ENCODE measurements at regions not wholly inside any gene's neighbourhood (a gene's known extent, or its start where the extent isn't known, plus 50 kb on each side); places are given as distances from the start of the nearest gene placed in this dataset.
"Not testable (repeated sequence)": the region's sequence is repeated elsewhere in the genome, so short reads cannot be mapped to it uniquely, and the experiment has no call there.

DNA sequence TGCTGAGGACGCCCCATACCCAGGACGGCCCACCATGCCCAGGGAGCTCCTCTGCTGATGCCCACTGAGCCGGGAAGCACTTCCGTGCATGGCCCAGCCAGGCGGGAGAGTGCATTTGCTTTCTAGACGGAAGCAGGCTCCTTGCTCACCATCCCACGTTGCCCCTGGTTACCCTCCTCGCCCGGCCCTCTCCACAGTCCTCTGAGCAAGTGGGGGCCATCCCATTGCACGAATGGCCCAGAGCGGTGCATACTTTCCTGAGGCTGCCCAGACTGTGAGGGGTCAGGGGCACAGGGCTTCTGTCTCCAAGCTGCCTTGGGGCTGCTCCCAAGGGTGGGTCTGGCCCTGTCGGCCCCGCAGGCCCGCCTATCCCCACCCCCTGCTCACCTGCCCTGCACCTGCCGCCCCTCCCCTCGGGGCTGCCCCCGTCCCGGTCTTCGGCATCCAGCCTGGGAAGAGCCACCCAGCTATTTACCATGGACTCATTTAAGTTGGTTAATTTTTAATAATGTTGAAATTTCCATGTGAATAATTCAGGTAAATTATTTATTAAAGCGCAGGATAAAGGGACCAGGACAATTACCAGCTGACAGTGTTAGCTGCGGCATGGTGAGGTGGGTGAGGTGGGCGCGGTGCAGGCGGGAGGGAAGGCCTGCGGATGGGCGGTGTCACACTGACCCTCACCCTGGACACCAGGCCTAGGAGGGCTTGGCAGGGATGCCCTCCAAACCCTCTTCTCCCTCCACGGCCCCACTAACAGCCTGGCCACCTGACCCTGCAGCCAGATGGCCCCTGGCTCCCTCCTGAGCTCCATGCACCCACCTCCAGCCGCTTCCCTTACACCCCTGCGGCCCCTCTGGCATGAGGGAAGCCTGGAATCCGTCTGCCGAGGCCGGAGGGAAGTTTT is 104.4 kb downstream of the MICALL2 start:
- Mint-ChIP-seq H3K4me1 (ENCODE audit: unreplicated experiment) (peaks cover 4% of the 10 kb centered on the region), H3K4me3 (no peak overlapping the region), H3K27me3 (peaks cover 12% of the 10 kb centered on the region), H3K27ac (no peak overlapping the region), H3K9me3 (no peaks in the 10 kb centered on the region), H3K36me3 (no peaks in the 10 kb centered on the region)
- TF ChIP-seq, protein P1, sequence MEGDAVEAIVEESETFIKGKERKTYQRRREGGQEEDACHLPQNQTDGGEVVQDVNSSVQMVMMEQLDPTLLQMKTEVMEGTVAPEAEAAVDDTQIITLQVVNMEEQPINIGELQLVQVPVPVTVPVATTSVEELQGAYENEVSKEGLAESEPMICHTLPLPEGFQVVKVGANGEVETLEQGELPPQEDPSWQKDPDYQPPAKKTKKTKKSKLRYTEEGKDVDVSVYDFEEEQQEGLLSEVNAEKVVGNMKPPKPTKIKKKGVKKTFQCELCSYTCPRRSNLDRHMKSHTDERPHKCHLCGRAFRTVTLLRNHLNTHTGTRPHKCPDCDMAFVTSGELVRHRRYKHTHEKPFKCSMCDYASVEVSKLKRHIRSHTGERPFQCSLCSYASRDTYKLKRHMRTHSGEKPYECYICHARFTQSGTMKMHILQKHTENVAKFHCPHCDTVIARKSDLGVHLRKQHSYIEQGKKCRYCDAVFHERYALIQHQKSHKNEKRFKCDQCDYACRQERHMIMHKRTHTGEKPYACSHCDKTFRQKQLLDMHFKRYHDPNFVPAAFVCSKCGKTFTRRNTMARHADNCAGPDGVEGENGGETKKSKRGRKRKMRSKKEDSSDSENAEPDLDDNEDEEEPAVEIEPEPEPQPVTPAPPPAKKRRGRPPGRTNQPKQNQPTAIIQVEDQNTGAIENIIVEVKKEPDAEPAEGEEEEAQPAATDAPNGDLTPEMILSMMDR (conservative IDR thresholded peaks at IDR 0.05): no peak
- no peak for DNase-seq (ENCODE audit: extremely low spot score, unreplicated experiment)

DNA sequence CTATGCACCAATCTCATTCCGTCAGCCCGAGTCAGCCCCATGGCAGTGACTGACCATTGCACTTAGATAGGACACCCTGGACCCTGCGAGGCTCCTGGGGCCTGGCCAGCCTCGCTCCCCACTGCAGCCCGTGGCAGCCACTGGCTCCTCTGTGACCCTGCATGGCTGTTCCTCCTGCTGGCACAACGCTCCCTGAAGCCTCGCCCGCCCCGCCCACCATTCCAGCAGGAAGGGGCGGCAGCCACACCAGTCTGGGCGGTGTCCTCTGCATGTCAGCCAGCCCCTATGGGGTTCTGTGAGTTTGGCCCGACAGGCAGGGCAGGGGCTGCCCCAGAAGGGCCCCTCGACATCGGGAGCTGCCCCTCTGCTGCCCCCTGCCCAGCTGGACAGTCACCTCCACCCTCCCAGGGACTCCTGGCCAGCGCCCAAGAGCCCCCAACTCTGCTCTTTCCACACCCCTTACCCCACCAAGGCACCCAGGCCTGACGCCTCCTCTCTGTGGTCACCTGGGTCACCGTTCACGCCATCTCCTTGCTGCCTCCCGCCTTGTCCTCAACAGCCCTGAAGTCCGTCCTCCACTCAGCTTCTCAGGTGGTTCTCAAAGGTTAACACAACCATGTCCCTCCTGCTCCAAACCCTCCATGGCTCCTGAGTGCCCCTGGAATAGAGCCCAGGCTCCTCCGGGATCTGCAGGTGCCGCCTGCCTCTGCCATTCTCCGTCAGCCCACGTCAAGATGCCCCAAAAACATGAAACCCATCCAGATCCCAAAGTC is 103.5 kb downstream of the MICALL2 start:
- Mint-ChIP-seq H3K4me3 (no peak overlapping the region), H3K27ac (no peak overlapping the region), H3K27me3 (peaks cover 6% of the 10 kb centered on the region), H3K36me3 (no peaks in the 10 kb centered on the region), H3K9me3 (no peaks in the 10 kb centered on the region), H3K4me1 (ENCODE audit: unreplicated experiment) (peaks cover 4% of the 10 kb centered on the region)
- no peak for DNase-seq (ENCODE audit: extremely low spot score, unreplicated experiment)
- TF ChIP-seq, protein P1 (conservative IDR thresholded peaks at IDR 0.05): no peak

DNA sequence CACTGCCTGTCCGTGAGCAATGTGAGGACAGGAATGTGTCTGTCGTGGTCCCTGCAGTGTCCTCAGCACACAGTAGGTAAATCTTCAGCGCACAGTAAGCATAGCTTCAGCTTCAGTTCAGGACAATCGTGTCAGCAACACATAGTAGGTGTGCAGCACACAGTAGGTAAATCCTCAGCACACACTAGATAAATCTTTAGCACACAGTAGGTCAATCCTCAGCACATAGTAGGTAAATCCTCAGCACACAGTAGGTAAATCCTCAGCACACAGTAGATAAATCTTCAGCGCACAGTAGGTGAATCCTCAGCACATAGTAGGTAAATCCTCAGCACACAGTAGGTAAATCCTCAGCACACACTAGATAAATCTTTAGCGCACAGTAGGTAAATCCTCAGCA is 102.4 kb downstream of the MICALL2 start:
- not testable (repeated sequence) for H3K4me1 Mint-ChIP-seq (ENCODE audit: unreplicated experiment); H3K9me3 Mint-ChIP-seq; H3K4me3 Mint-ChIP-seq; H3K27me3 Mint-ChIP-seq; H3K27ac Mint-ChIP-seq; H3K36me3 Mint-ChIP-seq; DNase-seq (ENCODE audit: extremely low spot score, unreplicated experiment)

DNA sequence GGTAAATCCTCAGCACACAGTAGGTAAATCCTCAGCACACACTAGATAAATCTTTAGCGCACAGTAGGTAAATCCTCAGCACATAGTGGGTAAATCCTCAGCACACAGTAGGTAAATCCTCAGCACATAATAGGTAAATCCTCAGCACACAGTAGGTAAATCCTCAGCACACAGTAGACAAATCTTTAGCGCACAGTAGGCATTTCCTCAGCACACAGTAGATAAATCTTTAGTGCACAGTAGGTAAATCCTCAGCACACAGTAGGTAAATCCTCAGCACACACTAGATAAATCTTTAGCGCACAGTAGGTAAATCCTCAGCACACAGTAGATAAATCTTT is 102.0 kb downstream of the MICALL2 start:
- H3K9me3 Mint-ChIP-seq: not testable (repeated sequence)

DNA sequence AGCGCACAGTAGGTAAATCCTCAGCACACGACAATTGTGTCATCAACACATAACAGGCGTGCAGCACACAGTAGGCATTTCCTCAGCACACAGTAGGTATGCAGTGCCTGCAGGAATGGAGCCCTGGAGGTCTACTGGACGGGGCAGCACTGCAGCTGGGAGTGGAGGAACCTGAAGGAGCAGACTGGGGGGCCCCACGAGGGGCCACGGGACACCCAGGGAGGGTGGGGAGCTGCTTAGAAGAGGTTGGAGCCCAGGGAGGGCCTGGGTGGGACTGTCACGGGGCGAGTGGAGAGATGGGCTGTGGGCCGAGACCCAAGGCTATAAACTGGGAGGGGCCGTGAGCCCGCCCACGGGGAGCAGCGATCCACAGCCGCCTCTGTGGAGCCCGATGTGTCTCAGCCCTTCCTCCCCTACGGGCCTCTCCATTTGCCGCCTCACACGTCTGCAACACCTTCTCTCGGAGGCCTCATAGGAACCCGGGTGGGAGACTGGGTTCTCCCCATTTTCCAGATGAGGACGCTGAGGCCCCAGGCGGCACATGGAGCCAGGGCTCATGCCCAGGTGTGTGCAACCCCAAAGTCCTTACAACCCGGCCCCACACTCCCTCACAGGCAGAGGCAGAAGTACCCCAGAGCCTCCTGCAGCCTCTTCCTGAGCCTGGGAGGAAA is 101.5 kb downstream of the MICALL2 start:
- Mint-ChIP-seq H3K27me3 (peaks cover 6% of the 10 kb centered on the region), H3K36me3 (no peaks in the 10 kb centered on the region), H3K4me3 (no peak overlapping the region), H3K4me1 (ENCODE audit: unreplicated experiment) (peaks cover 8% of the 10 kb centered on the region), H3K27ac (no peak overlapping the region), H3K9me3 (no peaks in the 10 kb centered on the region)
- no peak for DNase-seq (ENCODE audit: extremely low spot score, unreplicated experiment)
- TF ChIP-seq, protein P1 (conservative IDR thresholded peaks at IDR 0.05): no peak

More for the DNA sequence above, 102.0 kb downstream of the MICALL2 start:
- not testable (repeated sequence) for H3K36me3 Mint-ChIP-seq; H3K4me1 Mint-ChIP-seq (ENCODE audit: unreplicated experiment); H3K27ac Mint-ChIP-seq; DNase-seq (ENCODE audit: extremely low spot score, unreplicated experiment); H3K4me3 Mint-ChIP-seq; H3K27me3 Mint-ChIP-seq

DNA sequence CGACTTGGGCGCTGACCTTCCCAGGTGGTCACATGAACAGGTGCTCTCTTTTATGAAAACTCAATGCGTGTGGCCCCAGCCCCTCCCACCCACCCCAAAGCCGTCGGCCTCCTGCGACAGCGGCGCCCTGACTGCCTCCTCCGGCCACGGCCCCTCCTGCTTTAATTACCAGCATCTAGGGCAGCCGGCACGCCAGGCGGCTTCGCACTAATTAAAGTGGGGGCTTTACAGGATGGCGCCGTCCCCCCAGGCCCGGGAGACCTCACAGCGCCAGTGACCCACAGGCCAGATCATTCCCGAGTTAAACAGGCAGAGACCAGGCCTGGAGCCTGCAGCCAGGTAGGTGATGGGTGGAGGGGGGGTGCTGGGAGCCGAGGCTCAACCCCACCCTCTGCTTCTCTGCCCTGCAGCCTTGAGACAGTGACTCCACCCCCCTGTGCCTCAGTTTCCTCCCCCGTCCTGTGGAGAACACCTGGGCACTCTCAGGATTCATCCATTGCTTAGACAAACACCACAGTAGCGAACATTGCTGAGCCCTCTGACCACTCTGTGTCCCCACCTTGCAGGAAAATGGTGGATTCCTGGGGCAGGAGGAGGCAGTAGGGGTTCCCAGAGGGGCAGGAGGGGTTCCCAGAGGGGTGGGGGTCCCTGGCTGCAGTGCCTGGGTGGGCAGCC is 100.8 kb downstream of the MICALL2 start:
- Mint-ChIP-seq H3K27ac (no peak overlapping the region), H3K4me1 (ENCODE audit: unreplicated experiment) (peaks cover 8% of the 10 kb centered on the region), H3K9me3 (no peaks in the 10 kb centered on the region), H3K4me3 (no peak overlapping the region), H3K36me3 (no peaks in the 10 kb centered on the region), H3K27me3 (peaks cover 6% of the 10 kb centered on the region)
- TF ChIP-seq, protein P1 (conservative IDR thresholded peaks at IDR 0.05): no peak
- no peak for DNase-seq (ENCODE audit: extremely low spot score, unreplicated experiment)

Measured in type B pancreatic cell (in vitro differentiated cells).